ENCODE measurements at regions not wholly inside any gene's neighbourhood (a gene's known extent, or its start where the extent isn't known, plus 50 kb on each side); places are given as distances from the start of the nearest gene placed in this dataset.
"Not testable (repeated sequence)": the region's sequence is repeated elsewhere in the genome, so short reads cannot be mapped to it uniquely, and the experiment has no call there.

DNA sequence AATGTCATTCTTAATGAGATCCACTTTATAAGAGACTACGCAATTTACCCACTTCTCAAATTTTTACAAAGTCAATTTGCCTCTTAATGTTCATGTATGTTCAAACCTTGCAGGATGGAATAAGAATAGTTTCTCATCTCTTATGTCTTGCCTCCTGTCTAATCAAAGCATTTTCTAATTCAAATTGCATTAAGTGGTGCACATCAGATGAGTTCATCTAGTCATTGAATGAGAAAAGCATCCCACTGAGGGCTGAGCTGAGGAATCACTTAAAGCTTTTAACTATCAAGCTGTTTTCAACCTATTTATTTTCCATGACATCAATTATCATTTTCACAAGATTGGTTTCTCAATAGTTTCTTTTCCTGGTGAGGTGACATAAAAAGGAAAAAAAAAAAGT is 1964.0 kb downstream of the PCDH7 start:
- DNase-seq: no peak

DNA sequence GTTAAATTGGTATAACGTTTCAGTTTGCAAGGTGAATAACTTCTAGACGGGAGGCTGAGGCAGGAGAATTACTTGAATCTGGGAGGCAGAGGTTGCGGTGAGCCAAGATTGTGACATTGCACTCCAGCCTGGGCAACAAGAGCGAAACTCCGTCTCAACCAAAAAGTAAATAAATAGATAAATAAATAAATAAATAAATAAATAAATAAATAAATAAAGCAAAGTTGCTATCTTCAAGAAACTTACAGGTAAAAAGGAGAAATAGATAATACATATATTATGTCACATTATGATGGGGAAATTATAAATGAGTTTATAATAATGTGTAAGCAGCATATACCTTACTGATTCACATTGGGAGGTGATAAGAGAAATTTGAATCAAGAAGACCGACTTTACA is 1966.0 kb downstream of the PCDH7 start:
- DNase-seq: no peak

DNA sequence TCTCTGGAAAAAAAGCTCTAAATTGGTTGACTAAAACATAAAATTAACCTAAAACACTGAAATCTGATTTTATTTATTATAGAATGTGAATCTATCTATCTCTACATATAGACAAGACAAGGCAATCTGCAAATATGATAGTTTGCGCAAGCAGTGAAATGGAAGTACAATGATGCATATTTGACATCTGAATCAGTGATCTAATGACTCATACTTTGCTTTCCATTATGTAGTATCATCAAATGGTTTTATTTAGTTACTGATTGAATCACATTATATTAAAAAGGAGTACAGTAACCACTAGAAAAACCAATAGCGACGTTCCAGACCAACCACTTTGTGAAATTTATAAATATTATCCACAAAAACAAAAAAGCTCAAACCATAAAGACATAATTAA is 1969.3 kb downstream of the PCDH7 start:
- no peak for DNase-seq

DNA sequence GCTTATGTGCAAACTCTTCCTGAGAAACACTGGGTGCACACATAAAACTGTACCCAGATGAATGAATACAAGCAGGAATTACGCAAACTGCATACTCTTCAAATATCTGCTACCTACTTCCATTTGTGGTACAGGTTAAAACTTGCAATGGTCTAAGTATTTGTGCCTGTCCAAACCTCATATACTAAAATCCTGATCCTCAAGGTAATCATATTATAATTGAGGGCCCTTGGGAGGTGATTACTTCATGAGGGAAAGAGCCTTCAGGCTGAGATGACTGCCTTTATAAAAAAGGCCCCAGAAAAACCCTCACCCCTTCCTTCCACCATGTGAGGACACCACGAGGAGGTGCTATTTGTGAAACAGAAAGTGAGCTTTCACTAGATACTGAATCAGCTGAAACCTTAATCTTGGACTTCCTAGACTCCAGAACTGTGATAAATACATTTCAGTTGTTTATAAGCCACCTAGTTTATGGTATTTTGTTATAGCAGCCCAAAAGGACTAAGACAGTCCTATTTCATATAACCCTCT is 1977.2 kb downstream of the PCDH7 start:
- DNase-seq: no peak

DNA sequence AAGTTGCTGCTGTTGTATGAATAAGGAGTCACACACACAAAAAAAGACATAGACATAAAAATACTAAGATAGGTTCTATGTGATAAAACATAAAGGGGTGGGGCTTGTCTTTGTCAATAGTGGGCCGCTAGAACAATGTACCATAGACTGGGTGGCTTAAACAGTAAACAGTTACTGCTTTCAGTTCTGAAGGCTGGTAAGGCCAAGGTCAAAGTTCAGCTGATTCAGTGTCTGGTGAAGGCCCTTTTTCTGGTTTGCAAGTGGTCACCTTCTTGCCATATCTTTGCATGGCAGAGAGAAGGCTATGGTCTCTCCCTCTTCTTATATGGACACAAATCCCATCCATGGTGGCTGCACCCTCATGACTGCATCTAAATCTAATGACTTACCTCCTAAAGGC is 1980.7 kb downstream of the PCDH7 start:
- DNase-seq: no peak

DNA sequence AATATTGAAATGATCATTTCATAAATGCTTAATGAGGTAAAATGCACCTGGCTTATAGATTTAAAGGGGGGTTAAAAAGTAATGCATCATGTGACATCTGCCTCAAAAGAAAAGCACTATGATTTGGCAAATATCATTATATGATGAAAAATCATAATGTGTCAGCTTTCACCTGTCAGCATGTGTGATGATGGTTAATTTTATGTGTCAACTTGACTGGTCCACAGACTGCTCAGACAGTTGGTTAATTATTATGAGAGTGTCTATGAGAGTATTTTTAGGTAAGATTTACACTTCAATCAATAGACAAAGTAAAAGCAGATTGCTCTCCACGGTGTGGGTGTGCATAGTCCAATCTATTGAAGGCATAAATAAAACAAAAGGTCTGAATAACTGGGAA is 1986.7 kb downstream of the PCDH7 start:
- DNase-seq: no peak

DNA sequence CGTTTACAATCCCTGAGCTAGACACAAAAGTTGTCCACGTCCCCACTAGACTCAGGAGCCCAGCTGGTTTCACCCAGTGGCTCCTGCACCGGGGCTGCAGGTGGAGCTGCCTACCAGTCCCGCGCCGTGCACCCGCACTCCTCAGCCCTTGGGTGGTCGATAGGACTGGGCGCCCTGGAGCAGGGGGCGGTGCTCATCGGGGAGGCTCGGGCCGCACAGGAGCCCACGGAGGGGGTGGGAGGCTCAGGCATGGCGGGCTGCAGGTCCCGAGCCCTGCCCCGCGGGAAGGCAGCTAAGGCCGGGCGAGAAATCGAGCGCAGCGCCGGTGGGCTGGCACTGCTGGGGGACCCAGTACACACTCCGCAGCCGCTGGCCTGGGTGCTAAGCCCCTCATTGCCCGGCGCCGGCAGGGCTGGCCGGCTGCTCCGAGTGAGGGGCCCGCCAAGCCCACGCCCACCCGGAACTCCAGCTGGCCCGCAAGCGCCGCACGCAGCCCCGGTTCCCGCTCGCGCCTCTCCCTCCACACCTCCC is 1996.0 kb downstream of the PCDH7 start:
- DNase-seq: not testable (repeated sequence)

DNA sequence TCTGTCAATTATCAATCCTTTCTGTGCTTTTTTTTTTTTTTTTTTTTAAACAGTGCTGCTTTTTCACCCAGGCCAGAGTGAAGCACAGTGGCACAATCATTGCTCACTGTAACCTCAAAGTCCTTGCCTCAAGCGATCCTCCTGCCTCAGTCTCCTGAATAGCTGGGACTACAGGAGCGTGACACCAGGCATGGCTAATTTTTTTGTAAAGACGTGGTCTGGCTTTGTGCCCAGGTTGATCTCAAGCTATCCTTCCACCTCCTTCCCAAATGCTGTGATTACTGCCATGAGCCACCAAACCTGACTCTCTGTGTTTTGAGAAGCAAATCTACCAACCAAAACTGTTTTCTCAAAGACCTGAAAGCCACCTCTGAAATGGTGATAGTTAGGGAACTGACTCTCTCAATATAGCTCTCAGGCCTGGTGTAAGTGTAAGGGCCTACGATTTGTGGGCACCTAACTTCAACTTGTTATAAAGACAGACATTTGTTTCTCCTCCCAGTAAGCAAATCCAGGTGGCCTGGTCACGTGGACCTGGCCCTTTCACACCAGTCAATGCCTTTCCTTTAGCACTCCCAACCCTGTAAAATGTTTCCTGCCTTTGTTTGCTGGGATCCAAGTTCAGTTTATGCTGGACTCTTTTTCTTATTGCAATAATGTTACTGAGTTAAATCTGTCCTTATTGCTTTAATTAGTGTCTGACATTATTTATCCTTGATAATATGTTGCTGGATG is 2015.9 kb downstream of the PCDH7 start:
- DNase-seq: no peak

DNA sequence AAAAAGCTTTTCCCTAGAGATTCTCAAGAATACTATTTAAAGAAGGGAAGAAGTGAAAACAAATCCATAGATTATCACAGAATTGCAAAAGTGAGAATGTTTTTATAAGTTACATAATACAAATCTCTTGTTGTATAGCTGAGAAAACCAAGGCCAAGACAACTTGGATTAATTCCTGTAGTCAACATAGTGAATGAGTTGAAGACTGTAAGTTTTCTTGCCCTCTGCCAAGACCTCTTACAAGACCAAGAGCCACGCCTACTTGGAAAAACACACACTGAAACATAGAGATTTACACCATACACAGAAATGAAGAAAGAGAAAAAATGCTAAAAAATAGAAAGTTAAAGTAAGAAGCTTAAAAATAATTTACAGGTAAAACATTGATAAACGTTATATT is 2024.0 kb downstream of the PCDH7 start:
- no peak for DNase-seq

DNA sequence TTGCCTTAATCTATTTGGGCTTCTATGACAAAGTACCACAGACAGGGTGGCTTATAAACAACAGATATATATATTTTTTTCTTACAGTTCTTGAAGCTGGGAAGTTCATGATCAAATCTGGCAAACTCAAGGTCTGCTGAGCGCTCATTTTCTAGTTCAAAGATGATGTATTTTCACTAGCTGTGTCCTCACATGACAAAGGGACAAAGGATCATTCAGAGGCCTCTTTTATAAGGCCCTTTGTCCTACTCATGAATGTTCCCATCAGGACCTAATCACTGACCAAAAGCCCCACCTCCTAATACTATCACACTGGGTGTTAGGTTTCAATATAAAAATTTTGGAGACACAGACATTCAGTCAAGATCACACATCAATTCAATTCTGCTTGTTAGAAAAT is 2025.2 kb downstream of the PCDH7 start:
- no peak for DNase-seq

DNA sequence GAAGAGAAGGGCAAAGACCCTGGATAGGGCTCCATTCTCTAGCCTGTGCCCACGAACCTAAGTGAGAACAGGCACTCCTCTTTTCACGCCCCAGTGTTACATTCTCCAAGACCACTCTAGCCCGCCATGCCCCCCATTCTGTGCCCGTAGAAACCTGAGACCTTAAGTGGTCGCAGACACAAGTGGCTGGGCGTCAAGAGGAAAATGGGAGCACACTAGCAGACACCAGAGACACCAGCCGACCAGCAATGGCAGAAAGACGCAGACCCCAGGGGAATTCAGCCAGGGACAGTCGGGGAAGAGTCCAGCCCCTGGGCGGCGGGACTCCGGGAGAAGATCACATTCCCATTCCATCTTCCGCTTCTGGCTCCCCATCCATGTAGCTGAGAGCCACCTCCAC is 2027.9 kb downstream of the PCDH7 start:
- DNase-seq: no peak

DNA sequence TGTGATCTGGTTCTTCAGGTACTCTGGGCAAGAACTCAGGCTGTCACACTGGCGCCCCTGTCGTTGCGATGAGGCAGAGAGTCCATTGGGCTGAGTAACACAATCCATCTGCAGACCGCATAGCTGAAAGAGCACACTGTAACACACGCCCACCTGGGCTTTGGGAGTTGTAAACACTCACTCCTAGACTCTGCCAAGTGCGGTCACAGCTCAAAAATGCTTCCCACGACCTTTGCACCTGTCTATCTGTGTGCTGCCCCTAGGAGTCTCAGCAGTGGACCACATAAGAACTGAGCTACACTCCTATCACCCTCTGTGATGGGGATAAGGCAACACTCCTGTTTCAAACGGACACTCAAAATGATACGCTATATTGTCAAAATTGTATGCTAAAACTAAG is 2028.3 kb downstream of the PCDH7 start:
- no peak for DNase-seq

DNA sequence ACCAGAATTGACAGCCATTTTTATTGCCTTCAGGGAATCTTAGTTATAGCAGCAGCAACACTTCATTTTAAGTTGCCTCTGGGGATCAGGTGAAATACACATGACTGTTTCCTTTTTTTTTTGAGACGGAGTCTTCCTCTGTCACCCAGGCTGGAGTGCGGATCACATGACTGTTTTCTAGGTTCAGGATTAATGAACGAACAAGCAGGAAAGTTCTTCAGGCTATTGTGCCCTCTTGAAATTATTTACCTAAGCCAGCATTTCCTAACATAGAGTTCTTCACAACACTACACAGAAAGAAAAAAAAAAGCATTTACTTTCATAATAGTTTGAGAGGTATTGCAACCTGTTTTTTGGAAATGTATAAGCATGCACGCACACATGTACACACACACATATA is 2032.8 kb downstream of the PCDH7 start:
- DNase-seq: no peak

DNA sequence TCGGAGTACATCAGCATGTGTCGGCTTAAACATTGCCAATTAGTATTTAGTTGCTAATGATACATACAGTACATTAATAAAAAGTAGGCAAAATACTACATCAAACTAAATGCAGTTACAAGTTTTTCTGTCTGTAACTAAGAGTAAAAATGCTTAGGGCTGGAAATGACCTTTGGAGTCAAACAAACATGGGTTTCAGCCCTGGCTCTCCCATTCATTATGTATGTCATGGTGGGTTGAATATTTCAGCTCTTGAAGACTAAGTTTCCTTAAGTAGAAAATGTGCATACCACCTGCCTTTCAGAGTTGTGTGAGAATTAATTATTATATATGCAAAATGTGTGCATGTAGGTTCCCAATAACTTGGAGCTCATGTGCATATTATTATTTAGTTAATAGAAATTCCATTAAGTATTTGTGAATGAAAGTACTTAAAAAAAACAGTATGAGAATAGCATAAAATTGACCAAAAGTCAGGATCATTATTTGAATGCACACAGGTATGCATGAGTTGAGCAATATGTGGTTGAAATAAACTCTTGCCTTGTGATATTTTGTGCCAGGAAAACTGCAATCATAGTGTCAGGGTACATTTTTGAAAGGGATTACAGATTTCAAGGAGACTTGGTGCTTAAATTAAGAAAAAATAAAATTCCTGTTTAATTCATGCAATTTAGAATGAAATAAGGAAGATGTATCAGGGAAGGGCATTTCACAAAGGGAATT is 2048.7 kb downstream of the PCDH7 start:
- DNase-seq: no peak

DNA sequence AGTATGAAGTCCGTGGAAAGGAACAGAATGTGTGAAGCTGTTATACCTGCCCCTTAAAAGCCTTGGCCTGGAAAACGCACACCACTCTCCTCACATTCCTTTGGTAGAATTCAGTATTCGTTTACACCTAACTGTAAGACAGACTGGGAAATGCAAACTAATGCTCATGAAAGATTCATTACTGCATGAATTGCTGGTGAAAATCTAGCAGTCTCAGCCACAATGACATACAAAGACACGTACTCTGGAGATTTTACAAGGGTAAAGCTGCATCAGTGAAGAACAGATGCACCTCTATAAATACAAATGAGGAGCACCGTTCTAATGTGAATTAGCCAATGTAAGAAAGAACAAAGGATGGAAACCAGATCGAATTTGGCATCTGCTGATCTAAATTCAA is 2051.3 kb downstream of the PCDH7 start:
- DNase-seq: no peak

DNA sequence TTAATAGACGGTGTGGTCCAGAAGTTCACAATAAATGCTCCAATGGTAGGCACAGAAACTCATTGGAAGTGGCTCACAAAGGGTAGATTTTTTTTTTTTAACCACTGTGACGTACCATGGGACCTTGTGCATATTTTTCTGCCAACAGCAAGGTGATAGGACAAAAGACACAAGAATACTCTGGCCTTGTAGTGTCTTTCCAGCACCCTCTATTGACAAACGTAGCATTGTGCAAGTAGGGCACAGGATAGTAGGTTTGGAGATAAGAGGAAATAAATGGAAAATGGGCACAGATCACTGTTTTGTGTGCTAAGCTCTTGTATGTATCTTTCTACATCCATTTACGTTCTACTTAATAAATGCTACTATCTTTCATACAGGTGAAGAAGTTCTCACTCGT is 2054.9 kb downstream of the PCDH7 start:
- peak; percentile 14 for DNase-seq

DNA sequence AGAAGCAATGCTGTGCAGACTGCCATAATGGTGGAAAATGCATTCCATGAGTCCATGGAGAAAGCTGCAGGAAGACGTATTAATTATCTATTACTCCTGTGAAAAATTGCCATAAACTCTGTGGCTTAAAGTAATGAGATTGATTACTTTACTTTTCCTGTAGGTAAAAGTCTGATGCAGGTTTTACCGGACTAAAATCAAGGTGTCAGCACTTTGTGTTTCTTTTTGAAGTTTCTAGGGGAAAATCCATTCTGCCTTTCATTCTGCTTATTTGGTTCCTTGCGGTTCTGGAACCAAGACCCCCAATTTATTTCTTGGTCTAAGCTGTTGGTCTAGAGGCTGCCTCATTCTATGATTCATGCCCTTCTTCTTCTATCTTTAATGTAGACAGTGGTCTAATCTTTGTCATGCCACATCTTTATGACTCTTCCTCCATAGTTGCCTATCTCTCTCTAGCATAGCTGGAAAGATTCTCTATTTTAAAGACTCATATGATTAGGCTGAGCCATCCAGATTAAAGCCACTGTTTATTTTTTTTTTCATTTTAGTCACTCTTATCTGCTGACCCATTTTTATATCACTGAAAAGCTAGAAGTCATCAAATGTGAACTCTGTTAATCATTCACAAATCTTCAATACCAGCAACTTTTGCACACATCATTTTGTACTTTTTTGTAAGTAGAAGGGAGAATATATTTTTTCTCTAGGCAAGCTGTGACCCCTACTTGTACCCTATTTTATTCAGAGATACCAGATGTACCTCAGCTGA is 2056.4 kb downstream of the PCDH7 start:
- no peak for DNase-seq

DNA sequence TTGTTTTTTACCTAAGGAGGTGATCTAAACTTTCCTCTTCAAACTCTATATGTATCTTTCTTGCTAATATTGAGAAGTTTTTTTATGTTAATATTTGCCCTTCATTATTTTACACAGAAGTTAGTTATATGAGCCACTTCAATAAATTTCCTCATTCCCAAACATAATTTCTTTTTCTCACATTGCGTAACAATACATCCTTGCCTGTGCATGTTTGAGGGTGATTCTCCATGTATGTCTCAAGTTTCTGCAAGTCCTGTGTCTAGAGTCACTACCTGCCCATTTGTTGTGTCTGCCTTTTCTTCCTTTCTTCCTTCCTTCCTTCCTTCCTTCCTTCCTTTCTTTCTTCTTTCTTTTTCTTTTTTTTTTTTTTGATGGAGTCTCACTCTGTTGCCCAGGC is 2057.9 kb downstream of the PCDH7 start:
- no peak for DNase-seq

DNA sequence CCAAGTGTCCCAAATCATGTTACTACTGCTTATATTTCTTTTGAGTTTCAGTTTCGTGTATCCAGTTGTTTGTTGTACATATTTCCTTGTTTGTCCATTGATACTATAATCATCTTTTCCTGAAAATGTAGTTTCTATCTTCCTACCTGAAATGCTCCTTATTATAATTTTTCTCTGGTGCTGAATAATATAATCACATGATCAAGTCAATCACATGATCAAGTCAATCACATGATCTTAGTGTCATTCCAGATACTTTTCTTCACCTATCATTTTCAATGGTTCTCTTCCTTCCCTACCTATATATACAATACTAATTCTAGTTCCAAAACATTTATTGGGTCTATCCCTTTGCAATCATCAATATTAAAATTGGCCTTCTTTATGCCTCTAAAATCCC is 2058.8 kb downstream of the PCDH7 start:
- DNase-seq: no peak

DNA sequence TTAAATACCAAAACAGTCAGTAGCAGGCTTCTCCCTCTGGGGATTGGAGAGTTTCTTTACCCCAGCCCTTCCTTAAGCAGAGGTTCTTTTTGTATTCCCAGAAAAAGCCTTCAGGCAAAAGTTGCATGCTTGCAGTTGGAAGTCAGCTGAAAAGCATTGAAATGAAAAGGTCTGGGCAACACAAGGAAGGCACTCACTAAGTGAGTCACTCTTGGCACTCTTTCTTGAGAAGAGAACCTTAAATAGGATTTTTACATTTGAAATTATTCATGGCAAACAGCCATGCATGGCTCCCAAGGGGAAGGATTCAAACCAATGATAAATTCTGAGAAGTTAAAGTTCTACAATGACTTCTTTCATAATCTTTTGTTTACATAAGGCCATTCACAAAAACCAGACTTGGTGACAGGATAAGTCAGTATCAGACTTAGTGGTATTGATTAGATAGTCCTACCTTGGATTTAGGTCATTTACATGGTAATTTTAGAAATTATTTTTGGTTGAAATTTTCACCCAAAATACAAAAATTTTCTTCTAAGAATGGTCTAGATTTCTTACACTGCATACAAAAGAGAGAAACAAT is 2068.9 kb downstream of the PCDH7 start:
- no peak for DNase-seq

DNA sequence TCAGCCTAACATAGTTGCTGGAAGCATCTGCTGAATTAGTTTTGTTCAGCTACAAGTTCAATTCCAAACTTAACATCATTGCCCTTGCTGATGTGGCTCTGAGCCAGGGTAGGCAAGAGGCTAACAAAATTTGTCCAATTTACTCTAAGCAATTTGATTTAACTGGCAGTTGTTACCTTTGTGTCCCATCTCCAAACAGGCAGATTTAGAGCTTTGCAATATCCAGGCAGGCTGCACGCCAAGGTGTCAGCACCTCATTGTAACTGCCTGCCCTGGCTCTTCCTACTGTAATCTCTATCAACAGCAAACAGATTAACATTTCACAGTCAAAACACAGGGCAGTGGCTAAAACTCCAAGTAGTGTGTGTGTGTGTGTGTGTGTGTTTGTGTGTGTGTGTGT is 2070.6 kb downstream of the PCDH7 start:
- no peak for DNase-seq

DNA sequence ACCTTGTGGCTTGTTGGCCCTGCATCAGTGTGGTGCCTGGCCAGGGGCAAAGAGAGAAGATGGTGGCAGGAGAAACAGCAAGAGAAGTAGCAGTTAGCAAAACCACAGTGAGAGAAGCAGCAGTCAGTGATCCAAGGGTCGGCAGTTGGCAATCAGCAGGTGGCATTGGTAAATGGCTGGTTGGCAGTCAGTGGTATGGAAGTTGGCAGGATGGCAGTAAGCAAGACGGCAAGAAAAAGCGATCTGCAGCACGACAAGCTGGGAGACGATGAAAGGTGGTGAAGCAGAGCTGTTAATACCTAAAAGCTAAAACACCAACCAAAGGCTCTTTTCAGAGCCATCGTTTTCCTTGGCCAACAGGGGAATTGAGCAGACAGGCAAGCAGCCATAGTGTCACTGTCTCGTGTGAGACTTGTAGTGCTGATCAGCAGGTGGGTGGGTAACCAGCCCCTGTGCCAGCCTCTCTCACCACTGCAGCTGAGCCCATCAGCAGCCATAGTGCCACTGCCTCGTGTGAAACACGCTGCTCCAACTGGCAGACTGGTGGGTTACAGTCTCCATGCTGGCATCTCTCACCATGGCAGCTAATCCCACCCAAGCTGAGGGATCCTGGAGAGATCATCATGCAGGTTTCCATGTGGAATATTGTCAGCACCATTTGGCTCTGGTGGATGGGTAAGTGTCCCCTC is 2078.4 kb downstream of the PCDH7 start:
- no peak for DNase-seq

DNA sequence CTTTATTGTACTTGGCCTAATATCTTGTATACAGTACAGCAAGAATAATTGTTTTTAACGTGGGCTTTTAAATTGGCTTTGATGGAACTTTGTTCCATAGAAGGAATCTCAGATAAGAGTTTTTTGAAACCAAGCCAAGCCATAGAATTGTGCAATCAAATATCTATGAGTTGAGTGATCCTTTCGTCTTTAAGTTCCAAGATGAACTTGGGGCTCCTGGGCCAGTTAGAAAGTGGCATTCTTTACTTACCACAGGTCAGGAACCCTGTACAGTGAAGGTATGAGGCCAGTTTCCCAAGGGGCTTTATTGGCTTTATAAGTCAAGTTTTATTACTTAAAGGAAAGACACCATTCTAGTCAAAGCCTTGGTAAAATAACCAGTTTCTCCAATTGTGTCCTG is 2104.2 kb downstream of the PCDH7 start:
- DNase-seq: no peak

Measured in COR-L47 (cell line).